Smooth muscle cell (in vitro differentiated cells): ENCODE measurements at regions not wholly inside any gene's neighbourhood (a gene's known extent, or its start where the extent isn't known, plus 50 kb on each side); places are given as distances from the start of the nearest gene placed in this dataset.

Source experiments
- DNase-seq: peaks from one replicate; lab custom pipeline; 2025; ENCODE audit not compliant: unreplicated experiment; lab: John Stamatoyannopoulos, UW
- H2AFZ ChIP-seq: fragments of 200-600 bp; sonication (generic); 2 replicates; pipeline ENCODE4 v1.6.0; 2016; ENCODE audit warnings: antibody characterized with exemption, low read depth, mild to moderate bottlenecking
- H3F3A ChIP-seq: fragments of 200-600 bp; sonication (generic); 2 replicates; pipeline ENCODE4 v1.6.0; 2017; ENCODE audit warnings: antibody characterized with exemption, low read depth
- H3K27ac ChIP-seq: fragments of 200-600 bp; sonication (generic); 2 replicates; pipeline ENCODE4 v1.5.1; 2016; ENCODE audit warnings: low read depth, mild to moderate bottlenecking
- H3K27me3 ChIP-seq: fragments of 200-600 bp; sonication (generic); 2 replicates; pipeline ENCODE4 v1.6.1; 2016; ENCODE audit warnings: low read depth, mild to moderate bottlenecking
- H3K36me3 ChIP-seq: fragments of 200-600 bp; sonication (generic); 2 replicates; pipeline ENCODE4 v1.5.1; 2016; ENCODE audit warnings: low read depth
- H3K4me1 ChIP-seq: fragments of 200-600 bp; sonication (generic); 2 replicates; pipeline ENCODE4 v1.5.1; 2016; ENCODE audit warnings: low read depth
- H3K4me2 ChIP-seq: fragments of 200-600 bp; sonication (generic); 2 replicates; pipeline ENCODE4 v1.6.0; 2016; ENCODE audit warnings: mild to moderate bottlenecking
- H3K4me3 ChIP-seq: fragments of 200-600 bp; sonication (generic); 2 replicates; pipeline ENCODE4 v1.5.1; 2016; ENCODE audit warnings: mild to moderate bottlenecking
- H3K79me2 ChIP-seq: fragments of 200-600 bp; sonication (generic); 2 replicates; pipeline ENCODE4 v1.6.0; 2016; ENCODE audit warnings: low read depth, mild to moderate bottlenecking
- H3K9ac ChIP-seq: fragments of 200-600 bp; sonication (generic); 2 replicates; pipeline ENCODE4 v1.6.0; 2016; ENCODE audit warnings: low read depth
- H3K9me3 ChIP-seq: fragments of 200-600 bp; sonication (generic); replicated peaks from 2 replicates; pipeline ENCODE4 v1.5.1; 2016; ENCODE audit warnings: low read depth
- H4K20me1 ChIP-seq: fragments of 200-600 bp; sonication (generic); 2 replicates; pipeline ENCODE4 v1.6.0; 2016; ENCODE audit warnings: low read depth
- WGBS: methylation state at CpG from one replicate; pipeline ENCODE4 v1.1.7; 2016; ENCODE audit warnings: low lambda C conversion rate; 5-methylcytosine and 5-hydroxymethylcytosine counted together
- TF ChIP-seq, protein P1 (sequence below): fragments of 200-600 bp; sonication (generic); IDR thresholded peaks from 2 replicates; pipeline ENCODE4 v1.5.1; 2017; ENCODE audit warnings: borderline replicate concordance, mild to moderate bottlenecking, antibody characterized with exemption; ENCODE audit not compliant: insufficient read depth, poor library complexity, severe bottlenecking

- no peaks in the 10 kb centered on the region for H3K9me3 ChIP-seq
- peak overlapping the region; percentile 51 for H3K27ac ChIP-seq
- peak overlapping the region; percentile 56 for H2AFZ ChIP-seq
- H3K27me3 ChIP-seq: no peaks in the 10 kb centered on the region
- H3K36me3 ChIP-seq: no peaks in the 10 kb centered on the region
- WGBS: 15% methylated on average over 6 of the region's 6 CpGs
- H3K79me2 ChIP-seq: no peaks in the 10 kb centered on the region
- no peak overlapping the region for H3K4me3 ChIP-seq
- TF ChIP-seq, protein P1, sequence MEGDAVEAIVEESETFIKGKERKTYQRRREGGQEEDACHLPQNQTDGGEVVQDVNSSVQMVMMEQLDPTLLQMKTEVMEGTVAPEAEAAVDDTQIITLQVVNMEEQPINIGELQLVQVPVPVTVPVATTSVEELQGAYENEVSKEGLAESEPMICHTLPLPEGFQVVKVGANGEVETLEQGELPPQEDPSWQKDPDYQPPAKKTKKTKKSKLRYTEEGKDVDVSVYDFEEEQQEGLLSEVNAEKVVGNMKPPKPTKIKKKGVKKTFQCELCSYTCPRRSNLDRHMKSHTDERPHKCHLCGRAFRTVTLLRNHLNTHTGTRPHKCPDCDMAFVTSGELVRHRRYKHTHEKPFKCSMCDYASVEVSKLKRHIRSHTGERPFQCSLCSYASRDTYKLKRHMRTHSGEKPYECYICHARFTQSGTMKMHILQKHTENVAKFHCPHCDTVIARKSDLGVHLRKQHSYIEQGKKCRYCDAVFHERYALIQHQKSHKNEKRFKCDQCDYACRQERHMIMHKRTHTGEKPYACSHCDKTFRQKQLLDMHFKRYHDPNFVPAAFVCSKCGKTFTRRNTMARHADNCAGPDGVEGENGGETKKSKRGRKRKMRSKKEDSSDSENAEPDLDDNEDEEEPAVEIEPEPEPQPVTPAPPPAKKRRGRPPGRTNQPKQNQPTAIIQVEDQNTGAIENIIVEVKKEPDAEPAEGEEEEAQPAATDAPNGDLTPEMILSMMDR: no peak
- peak overlapping the region; percentile 73 for H3K4me2 ChIP-seq
- no peaks in the 10 kb centered on the region for H4K20me1 ChIP-seq
- no peak overlapping the region for H3K9ac ChIP-seq
- peaks cover 6% of the 10 kb centered on the region for H3K4me1 ChIP-seq
- H3F3A ChIP-seq: peaks cover 4% of the 10 kb centered on the region
- no peak for DNase-seq
Observed at GRCh38 chr6:21455071-21455470, 138.5 kb upstream of the SOX4 start.

DNA sequence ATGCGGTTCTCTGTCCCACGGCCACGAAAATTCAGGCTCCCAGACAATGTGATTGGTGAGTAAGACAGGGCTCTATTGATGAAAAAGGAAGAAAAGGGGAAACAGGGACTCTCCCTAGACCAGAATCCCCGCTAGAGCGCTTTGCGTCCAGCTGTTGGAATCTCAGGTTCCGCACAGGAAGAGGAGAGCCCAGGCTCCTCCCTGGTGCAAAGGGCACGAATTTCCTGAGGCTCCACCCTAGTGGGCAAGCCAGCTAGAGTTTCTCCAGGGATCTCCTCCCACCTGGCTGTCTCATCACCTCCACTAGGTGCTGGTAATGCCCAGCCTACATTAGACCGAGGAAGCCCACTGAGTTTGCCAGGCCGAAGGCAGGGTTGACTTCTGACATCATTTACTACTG lies 135.9 kb upstream of the SOX4 start:
- H3K36me3 ChIP-seq: no peaks in the 10 kb centered on the region
- WGBS: 94% methylated on average over 10 of the region's 10 CpGs
- peaks cover 4% of the 10 kb centered on the region for H3F3A ChIP-seq
- H3K4me2 ChIP-seq: no peak overlapping the region
- H3K27ac ChIP-seq: no peak overlapping the region
- TF ChIP-seq, protein P1: no peak
- peaks cover 6% of the 10 kb centered on the region for H3K4me1 ChIP-seq
- no peak for DNase-seq
- H3K79me2 ChIP-seq: no peaks in the 10 kb centered on the region
- no peak overlapping the region for H2AFZ ChIP-seq
- H3K9me3 ChIP-seq: no peaks in the 10 kb centered on the region
- H4K20me1 ChIP-seq: no peaks in the 10 kb centered on the region
- no peak overlapping the region for H3K4me3 ChIP-seq
- no peak overlapping the region for H3K9ac ChIP-seq
- no peaks in the 10 kb centered on the region for H3K27me3 ChIP-seq

DNA sequence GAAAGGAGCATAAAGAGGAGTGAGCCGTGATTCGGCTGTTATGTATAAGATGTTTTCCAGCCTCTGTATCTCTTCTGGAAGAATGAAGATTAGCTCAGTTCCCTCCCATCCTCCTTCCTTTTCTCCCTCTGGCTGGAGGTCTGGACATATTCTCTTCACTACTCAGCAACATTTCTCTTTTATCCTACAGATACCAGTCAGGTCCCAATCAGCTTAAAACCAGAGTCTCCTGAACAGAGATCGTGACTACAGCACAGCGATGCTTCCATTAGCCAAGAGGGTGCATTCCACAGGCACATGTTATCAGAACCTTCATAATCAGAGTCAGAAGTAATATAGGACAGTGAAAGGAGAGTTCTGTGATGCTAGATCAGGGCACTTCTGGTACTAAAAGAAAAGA lies 133.9 kb upstream of the SOX4 start:
- TF ChIP-seq, protein P1: no peak
- no peak overlapping the region for H3K9ac ChIP-seq
- 1% methylated on average over 4 of the region's 4 CpGs for WGBS

GRCh38 chr6:21461844-21462518 lies 131.6 kb upstream of the SOX4 start:
- no peak overlapping the region for H3K4me3 ChIP-seq
- DNase-seq: no peak
- H3K9ac ChIP-seq: no peak overlapping the region
- H3K36me3 ChIP-seq: no peaks in the 10 kb centered on the region
- no peak overlapping the region for H2AFZ ChIP-seq
- H3K27ac ChIP-seq: no peak overlapping the region
- H4K20me1 ChIP-seq: no peaks in the 10 kb centered on the region
- no peaks in the 10 kb centered on the region for H3F3A ChIP-seq
- H3K79me2 ChIP-seq: no peaks in the 10 kb centered on the region
- no peaks in the 10 kb centered on the region for H3K27me3 ChIP-seq
- peaks cover 6% of the 10 kb centered on the region for H3K4me1 ChIP-seq
- no peak overlapping the region for H3K4me2 ChIP-seq
- no peaks in the 10 kb centered on the region for H3K9me3 ChIP-seq
- TF ChIP-seq, protein P1: no peak

More for the DNA sequence above, 133.9 kb upstream of the SOX4 start:
- Histone ChIP-seq H4K20me1 (no peaks in the 10 kb centered on the region), H3K4me1 (peaks cover 6% of the 10 kb centered on the region), H3F3A (peaks cover 4% of the 10 kb centered on the region), H3K4me2 (peak overlapping the region; percentile 60), H2AFZ (peak overlapping the region; percentile 6), H3K4me3 (no peak overlapping the region), H3K36me3 (no peaks in the 10 kb centered on the region), H3K27me3 (no peaks in the 10 kb centered on the region), H3K27ac (no peak overlapping the region), H3K9me3 (no peaks in the 10 kb centered on the region), H3K79me2 (no peaks in the 10 kb centered on the region)
- DNase-seq: no peak
